Kidney (tissue), 13 donors: ENCODE measurements at regions not wholly inside any gene's neighbourhood (a gene's known extent, or its start where the extent isn't known, plus 50 kb on each side); places are given as distances from the start of the nearest gene placed in this dataset.

Experiments
- DNase-seq, 5 donors: peaks; one replicate each; pipeline ENCODE4 v3.0.0-alpha.2; 2013 to 2020
- FAIRE-seq: peaks from 2 replicates; lab custom pipeline; 2012; peaks lifted over from hg19 to GRCh38; lab: Jason Lieb, UNC
- H3K27ac ChIP-seq, 2 donors: one replicate each; pipeline ENCODE4 v1.7.0; 2013; ENCODE audit warnings: low read depth in 2 of 2, low read length in 2 of 2, inconsistent platforms in 1 of 2
- H3K27me3 ChIP-seq: one replicate; pipeline ENCODE4 v1.7.1; 2013; ENCODE audit warnings: low read length, inconsistent platforms; ENCODE audit not compliant: control insufficient read depth, insufficient read depth
- H3K36me3 ChIP-seq, 3 donors: one replicate each; pipeline versions ENCODE4 v1.7.0 to v1.7.1; 2013; ENCODE audit warnings: low read length in 3 of 3, control low read depth in 1 of 3, inconsistent platforms in 1 of 3; ENCODE audit not compliant: insufficient read depth in 3 of 3, control insufficient read depth in 2 of 3
- H3K4me1 ChIP-seq, 3 donors: one replicate each; pipeline versions ENCODE4 v1.7.0 to v1.7.1; 2013; ENCODE audit warnings: low read length in 3 of 3, inconsistent platforms in 1 of 3, low read depth in 1 of 3; ENCODE audit not compliant: control insufficient read depth in 2 of 3, insufficient read depth in 2 of 3
- H3K4me3 ChIP-seq, 3 donors: one replicate each; pipeline versions ENCODE4 v1.7.0 to v1.8.1; 2013; ENCODE audit warnings: low read length in 3 of 3, control low read depth in 1 of 3, inconsistent platforms in 1 of 3
- H3K9ac ChIP-seq, 3 donors: one replicate each; pipeline versions ENCODE4 v1.7.0 to v1.7.1; 2013; ENCODE audit warnings: low read length in 3 of 3, control low read depth in 1 of 3, inconsistent platforms in 1 of 3
- H3K9me3 ChIP-seq, 3 donors: one replicate each; pipeline versions ENCODE4 v1.7.0 to v1.7.1; 2013; ENCODE audit warnings: low read length in 3 of 3, control low read depth in 1 of 3, inconsistent platforms in 1 of 3; ENCODE audit not compliant: control insufficient read depth in 2 of 3, insufficient read depth in 1 of 3
- CTCF ChIP-seq: IDR thresholded peaks from 3 replicates; pipeline ENCODE4 v1.5.1; 2012; ENCODE audit warnings: mild to moderate bottlenecking, moderate library complexity, borderline replicate concordance; ENCODE audit not compliant: insufficient read depth; ENCODE audit errors: extremely low read depth
- intact Hi-C: fragments of 100-400 bp; cut with DNase I; formaldehyde crosslinking; loops from one replicate; pipeline ENCODE4 v1.11.1; 2022
- donor health status: control.
- donor health status: control.
- donor health status: control.
- donor health status: control.
- donor health status: control.
- donor health status: DM: yes; HTN: yes; CAD: no.
- donor health status: Normal renal cell carcinoma (clear cell type).

- no peak for TF ChIP-seq CTCF
- DNase-seq (no peak), FAIRE-seq (no peak)
- Histone ChIP-seq H3K4me3 (no peak overlapping the region), H3K27ac (no peak overlapping the region), H3K9ac (no peak overlapping the region), H3K27me3 (no peaks in the 10 kb centered on the region), H3K4me1 (no peaks in the 10 kb centered on the region), H3K9me3 (no peaks in the 10 kb centered on the region), H3K36me3 (no peaks in the 10 kb centered on the region)
- intact Hi-C loops, result no loop called here
Measured at GRCh38 chr11:90326647-90327046, 103.8 kb upstream of the CHORDC1 start.

GRCh38 chr11:90323289-90323688, 100.4 kb upstream of the CHORDC1 start:
- DNase-seq, result no peak
- H3K4me3 ChIP-seq, result no peak overlapping the region
- H3K9ac ChIP-seq, result no peak overlapping the region
- no peaks in the 10 kb centered on the region for H3K27me3 ChIP-seq
- no peak overlapping the region for H3K27ac ChIP-seq
- no peaks in the 10 kb centered on the region for H3K4me1 ChIP-seq
- H3K36me3 ChIP-seq, result no peaks in the 10 kb centered on the region
- no peak for FAIRE-seq
- no peaks in the 10 kb centered on the region for H3K9me3 ChIP-seq
- no peak for TF ChIP-seq CTCF
- intact Hi-C loops, result no loop called here

- no peaks in the 10 kb centered on the region for H3K4me1 ChIP-seq
- H3K36me3 ChIP-seq, result no peaks in the 10 kb centered on the region
- no peaks in the 10 kb centered on the region for H3K27me3 ChIP-seq
- intact Hi-C loops, result no loop called here
- H3K9me3 ChIP-seq, result no peaks in the 10 kb centered on the region
- TF ChIP-seq CTCF, result no peak
- DNase-seq, result no peak
- no peak overlapping the region for H3K27ac ChIP-seq
- no peak for FAIRE-seq
- no peak overlapping the region for H3K4me3 ChIP-seq
- no peak overlapping the region for H3K9ac ChIP-seq
Measured at GRCh38 chr11:90321018-90321417, 98.2 kb upstream of the CHORDC1 start.

- Histone ChIP-seq H3K4me1 (no peaks in the 10 kb centered on the region), H3K27ac (no peak overlapping the region), H3K36me3 (no peaks in the 10 kb centered on the region), H3K27me3 (no peaks in the 10 kb centered on the region), H3K9me3 (no peaks in the 10 kb centered on the region), H3K9ac (no peak overlapping the region), H3K4me3 (no peak overlapping the region)
- no peak for FAIRE-seq
- DNase-seq, result no peak
- TF ChIP-seq CTCF, result no peak
- intact Hi-C loops, result no loop called here
Measured at GRCh38 chr11:90318651-90319050, 95.8 kb upstream of the CHORDC1 start.
